ENCODE measurements at regions not wholly inside any gene's neighbourhood (a gene's known extent, or its start where the extent isn't known, plus 50 kb on each side); places are given as distances from the start of the nearest gene placed in this dataset.

GRCh38 chr5:104372796-104373195, 810.2 kb upstream of the NUDT12 start:
- no peak overlapping the region for H4K5ac ChIP-seq (ENCODE audit: low read depth, low read length)
- no peaks in the 10 kb centered on the region for H3K9me3 ChIP-seq (ENCODE audit: control insufficient read depth, insufficient read depth, low read length)
- H3K9ac ChIP-seq (ENCODE audit: low read depth, low read length): no peak overlapping the region
- no peaks in the 10 kb centered on the region for H4K20me1 ChIP-seq (ENCODE audit: insufficient read depth, low read length)
- H3K27ac ChIP-seq (ENCODE audit: insufficient read depth, low read length): no peak overlapping the region
- H2BK15ac ChIP-seq (ENCODE audit: low read depth, low read length): no peak overlapping the region
- no peak overlapping the region for H3K4ac ChIP-seq (ENCODE audit: low read depth, low read length)
- H2BK120ac ChIP-seq (ENCODE audit: low read depth, low read length): no peak overlapping the region
- no peaks in the 10 kb centered on the region for H3K79me1 ChIP-seq (ENCODE audit: low read depth in 1 of 2, low read length in 2 of 2)
- no peak overlapping the region for H2AFZ ChIP-seq (replicated peaks; ENCODE audit: low read length, poor library complexity)
- dilution Hi-C loops (cut with HindIII; ENCODE audit: low sequenced_read_pairs, unreplicated experiment) (no loop called here), intact Hi-C loops (cut with micrococcal nuclease) (no loop called here), in situ Hi-C loops (cut with MboI; ENCODE audit: low sequenced_read_pairs) (no loop called here)
- H2BK20ac ChIP-seq (ENCODE audit: low read depth, low read length): no peak overlapping the region
- H3K4me3 ChIP-seq (ENCODE audit: insufficient read depth, low read depth, low read length): no peak overlapping the region
- ChIA-PET POLR2A (ENCODE audit: unreplicated experiment) (no interaction called here), CTCF (no interaction called here)
- H3K23ac ChIP-seq (ENCODE audit: low read depth, low read length): no peak overlapping the region
- H2AK9ac ChIP-seq (replicated peaks; ENCODE audit: low read depth, low read length, poor library complexity): no peak overlapping the region
- H2BK5ac ChIP-seq (ENCODE audit: low read depth, low read length, poor library complexity, severe bottlenecking): no peak overlapping the region
- no peaks in the 10 kb centered on the region for H3K4me1 ChIP-seq (ENCODE audit: control insufficient read depth, insufficient read depth, low read length)
- DNase-seq (no peak), ATAC-seq (ENCODE audit: low read depth) (no peak)
- H3K27me3 ChIP-seq (ENCODE audit: control insufficient read depth, insufficient read depth, low read length): no peaks in the 10 kb centered on the region
- no peaks in the 10 kb centered on the region for H3K9me1 ChIP-seq (ENCODE audit: insufficient read depth, low read length)
- TF ChIP-seq RAD21 (IDR thresholded peaks at IDR 0.05; ENCODE audit: low read length) (no peak), USF2 (IDR thresholded peaks at IDR 0.05; ENCODE audit: low read depth, low read length) (no peak), NFE2L2 (IDR thresholded peaks at IDR 0.05; ENCODE audit: low read depth, low read length) (no peak), BHLHE40 (IDR thresholded peaks at IDR 0.05; ENCODE audit: low read depth, low read length) (no peak), CEBPB (IDR thresholded peaks at IDR 0.05; ENCODE audit: low read depth, low read length) (no peak), FOS (IDR thresholded peaks at IDR 0.05; ENCODE audit: low read depth, low read length) (no peak), MAZ (IDR thresholded peaks at IDR 0.05; ENCODE audit: borderline replicate concordance, low read depth, low read length) (no peak), RCOR1 (IDR thresholded peaks at IDR 0.05; ENCODE audit: insufficient replicate concordance, low read length) (no peak), SMC3 (IDR thresholded peaks at IDR 0.05; ENCODE audit: low read depth, low read length) (no peak), POLR2A (IDR thresholded peaks at IDR 0.05; ENCODE audit: low read depth, low read length) (no peak)
- no peaks in the 10 kb centered on the region for H3K36me3 ChIP-seq (ENCODE audit: control insufficient read depth, insufficient read depth, low read length)
- H3K56ac ChIP-seq (ENCODE audit: extremely low read depth, insufficient read depth, low read length): no peak overlapping the region
- no peak overlapping the region for H4K8ac ChIP-seq (ENCODE audit: low read depth in 2 of 2, low read length in 2 of 2)
- H2AK5ac ChIP-seq (ENCODE audit: low read depth, low read length): no peak overlapping the region
- no peak overlapping the region for H3K4me2 ChIP-seq (ENCODE audit: low read depth, low read length)
- no peak overlapping the region for H4K91ac ChIP-seq (ENCODE audit: insufficient read depth, low read depth, low read length)
- no CpG with 5 or more reads among the region's 2 CpGs for WGBS, 2 experiments (ENCODE audit: extremely low coverage in 2 of 2, insufficient read length in 1 of 2)
- no TSS peak for BruUV-seq (replicated peaks)
- H3K18ac ChIP-seq (ENCODE audit: low read depth, low read length): no peak overlapping the region
- no peak overlapping the region for H3K14ac ChIP-seq (replicated peaks; ENCODE audit: low read depth, low read length)

Data from IMR-90 (cell line).